Epidermal melanocyte (primary cell): ENCODE measurements at regions not wholly inside any gene's neighbourhood (a gene's known extent, or its start where the extent isn't known, plus 50 kb on each side); places are given as distances from the start of the nearest gene placed in this dataset.

ENCODE experiments used
- DNase-seq: peaks from one replicate; pipeline ENCODE4 v3.0.0; 2011; ENCODE audit warnings: low spot score; ENCODE audit not compliant: insufficient read length

GRCh38 chr4:120434756-120435155, 368.1 kb upstream of the MAD2L1 start:
- DNase-seq: no peak

- no peak for DNase-seq
Measured at GRCh38 chr4:120432301-120432860, 365.7 kb upstream of the MAD2L1 start.

GRCh38 chr4:120431180-120431579, 364.5 kb upstream of the MAD2L1 start:
- DNase-seq: no peak

GRCh38 chr4:120418146-120418545, 351.5 kb upstream of the MAD2L1 start:
- no peak for DNase-seq

- no peak for DNase-seq
Measured at GRCh38 chr4:120415896-120416295, 349.2 kb upstream of the MAD2L1 start.

GRCh38 chr4:120406960-120407359, 340.3 kb upstream of the MAD2L1 start:
- no peak for DNase-seq

GRCh38 chr4:120403296-120403695, 336.6 kb upstream of the MAD2L1 start:
- no peak for DNase-seq

GRCh38 chr4:120400441-120400840, 333.8 kb upstream of the MAD2L1 start:
- DNase-seq: no peak

GRCh38 chr4:120399826-120400225, 333.2 kb upstream of the MAD2L1 start:
- DNase-seq: no peak

GRCh38 chr4:120395746-120396145, 329.1 kb upstream of the MAD2L1 start:
- DNase-seq: no peak

GRCh38 chr4:120355881-120356280, 289.2 kb upstream of the MAD2L1 start:
- DNase-seq: no peak

GRCh38 chr4:120354381-120354780, 287.7 kb upstream of the MAD2L1 start:
- DNase-seq: no peak

- no peak for DNase-seq
Measured at GRCh38 chr4:120353235-120353634, 286.6 kb upstream of the MAD2L1 start.

- no peak for DNase-seq
Measured at GRCh38 chr4:120352739-120353138, 286.1 kb upstream of the MAD2L1 start.

GRCh38 chr4:120348948-120349347, 282.3 kb upstream of the MAD2L1 start:
- no peak for DNase-seq

GRCh38 chr4:120348521-120348920, 281.9 kb upstream of the MAD2L1 start:
- no peak for DNase-seq

GRCh38 chr4:120331486-120332370, 265.1 kb upstream of the MAD2L1 start:
- DNase-seq: no peak

GRCh38 chr4:120329386-120329785, 262.7 kb upstream of the MAD2L1 start:
- no peak for DNase-seq

GRCh38 chr4:120327276-120327675, 260.6 kb upstream of the MAD2L1 start:
- no peak for DNase-seq

- DNase-seq: no peak
Measured at GRCh38 chr4:120319046-120319767, 252.6 kb upstream of the MAD2L1 start.

GRCh38 chr4:120318196-120318846, 251.7 kb upstream of the MAD2L1 start:
- no peak for DNase-seq

GRCh38 chr4:120317713-120318112, 251.1 kb upstream of the MAD2L1 start:
- DNase-seq: no peak
